ENCODE measurements at regions not wholly inside any gene's neighbourhood (a gene's known extent, or its start where the extent isn't known, plus 50 kb on each side); places are given as distances from the start of the nearest gene placed in this dataset.

DNA sequence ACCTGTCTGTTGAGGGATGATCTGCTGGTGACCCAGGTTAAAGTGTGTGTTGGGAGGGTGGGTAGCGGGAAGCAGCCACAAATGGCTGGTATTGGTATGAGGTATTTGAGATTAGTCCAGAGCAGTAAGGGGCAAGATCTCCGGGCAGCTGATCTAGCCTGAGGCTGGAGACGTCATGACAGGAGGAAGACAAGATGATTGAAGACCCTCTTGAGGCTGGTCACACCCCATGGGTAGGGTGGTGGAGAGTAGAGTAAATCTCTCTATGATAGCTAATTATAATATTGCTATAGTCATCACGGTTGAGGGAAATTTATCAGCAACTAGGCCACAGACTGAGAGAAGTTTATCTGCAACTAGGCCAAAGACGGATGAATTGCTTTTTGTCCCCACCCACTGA, 128.5 kb downstream of the CDCA7 start:
- Histone ChIP-seq H3K27me3 (ENCODE audit: control insufficient read depth, low read length) (peaks cover 5% of the 10 kb centered on the region; the same call in 1 of the 2 replicates), H3K9me3 (ENCODE audit: control insufficient read depth, insufficient read depth, low read length) (no peaks in the 10 kb centered on the region), H3K4me3 (ENCODE audit: low read length) (no peak overlapping the region), H3K4me2 (ENCODE audit: low read length) (no peak overlapping the region), H3K4me1 (ENCODE audit: control insufficient read depth, low read length) (no peaks in the 10 kb centered on the region), H4K20me1 (ENCODE audit: control insufficient read depth, insufficient read depth, low read depth, low read length) (no peaks in the 10 kb centered on the region), H3F3A (ENCODE audit: control insufficient read depth, insufficient read depth) (no peaks in the 10 kb centered on the region), H3K9me2 (replicated peaks; ENCODE audit: control insufficient read depth, low read length) (no peaks in the 10 kb centered on the region), H3K36me3 (ENCODE audit: control insufficient read depth, low read length) (no peaks in the 10 kb centered on the region), H3K79me2 (ENCODE audit: control insufficient read depth, low read length) (no peaks in the 10 kb centered on the region), H3K27ac (ENCODE audit: low read depth, low read length) (no peak overlapping the region)
- TF ChIP-seq, protein P1, sequence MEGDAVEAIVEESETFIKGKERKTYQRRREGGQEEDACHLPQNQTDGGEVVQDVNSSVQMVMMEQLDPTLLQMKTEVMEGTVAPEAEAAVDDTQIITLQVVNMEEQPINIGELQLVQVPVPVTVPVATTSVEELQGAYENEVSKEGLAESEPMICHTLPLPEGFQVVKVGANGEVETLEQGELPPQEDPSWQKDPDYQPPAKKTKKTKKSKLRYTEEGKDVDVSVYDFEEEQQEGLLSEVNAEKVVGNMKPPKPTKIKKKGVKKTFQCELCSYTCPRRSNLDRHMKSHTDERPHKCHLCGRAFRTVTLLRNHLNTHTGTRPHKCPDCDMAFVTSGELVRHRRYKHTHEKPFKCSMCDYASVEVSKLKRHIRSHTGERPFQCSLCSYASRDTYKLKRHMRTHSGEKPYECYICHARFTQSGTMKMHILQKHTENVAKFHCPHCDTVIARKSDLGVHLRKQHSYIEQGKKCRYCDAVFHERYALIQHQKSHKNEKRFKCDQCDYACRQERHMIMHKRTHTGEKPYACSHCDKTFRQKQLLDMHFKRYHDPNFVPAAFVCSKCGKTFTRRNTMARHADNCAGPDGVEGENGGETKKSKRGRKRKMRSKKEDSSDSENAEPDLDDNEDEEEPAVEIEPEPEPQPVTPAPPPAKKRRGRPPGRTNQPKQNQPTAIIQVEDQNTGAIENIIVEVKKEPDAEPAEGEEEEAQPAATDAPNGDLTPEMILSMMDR (IDR thresholded peaks at IDR 0.05; ENCODE audit: low read depth, low read length, poor library complexity, severe bottlenecking): no peak
- no peak for TF ChIP-seq EZH2phosphoT487 (IDR thresholded peaks at IDR 0.05; ENCODE audit: borderline replicate concordance, low read length)

DNA sequence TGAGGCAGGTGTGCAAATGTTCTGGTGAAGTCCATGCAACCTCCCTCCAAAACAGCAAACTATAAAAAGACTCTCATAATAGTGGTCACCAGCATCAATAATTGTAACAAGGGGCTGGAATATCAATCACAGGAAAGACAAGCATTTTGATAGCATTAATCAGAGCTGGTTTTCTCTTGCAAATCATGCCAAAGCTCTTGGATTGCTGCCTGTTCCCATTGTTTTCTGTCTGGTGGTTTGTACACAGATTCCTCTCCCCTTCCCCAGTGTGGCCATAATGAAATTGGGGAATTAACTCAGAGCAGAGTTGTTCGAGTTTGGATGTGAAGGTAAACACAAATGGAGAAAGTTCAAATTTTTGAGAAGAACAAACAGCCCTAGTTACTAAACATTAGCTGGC, 134.2 kb downstream of the CDCA7 start:
- Histone ChIP-seq H3K79me2 (ENCODE audit: control insufficient read depth, low read length) (no peaks in the 10 kb centered on the region), H3K9me3 (ENCODE audit: control insufficient read depth, insufficient read depth, low read length) (no peaks in the 10 kb centered on the region), H3F3A (ENCODE audit: control insufficient read depth, insufficient read depth) (no peaks in the 10 kb centered on the region), H4K20me1 (ENCODE audit: control insufficient read depth, insufficient read depth, low read depth, low read length) (no peaks in the 10 kb centered on the region), H3K4me1 (ENCODE audit: control insufficient read depth, low read length) (no peaks in the 10 kb centered on the region), H3K27me3 (ENCODE audit: control insufficient read depth, low read length) (no peaks in the 10 kb centered on the region; the same call in 1 of the 2 replicates), H3K9me2 (replicated peaks; ENCODE audit: control insufficient read depth, low read length) (no peaks in the 10 kb centered on the region), H3K4me3 (ENCODE audit: low read length) (no peak overlapping the region), H3K36me3 (ENCODE audit: control insufficient read depth, low read length) (no peaks in the 10 kb centered on the region), H3K27ac (ENCODE audit: low read depth, low read length) (no peak overlapping the region), H3K4me2 (ENCODE audit: low read length) (no peak overlapping the region)
- no peak for TF ChIP-seq EZH2phosphoT487 (IDR thresholded peaks at IDR 0.05; ENCODE audit: borderline replicate concordance, low read length)
- TF ChIP-seq, protein P1 (IDR thresholded peaks at IDR 0.05; ENCODE audit: low read depth, low read length, poor library complexity, severe bottlenecking): no peak

DNA sequence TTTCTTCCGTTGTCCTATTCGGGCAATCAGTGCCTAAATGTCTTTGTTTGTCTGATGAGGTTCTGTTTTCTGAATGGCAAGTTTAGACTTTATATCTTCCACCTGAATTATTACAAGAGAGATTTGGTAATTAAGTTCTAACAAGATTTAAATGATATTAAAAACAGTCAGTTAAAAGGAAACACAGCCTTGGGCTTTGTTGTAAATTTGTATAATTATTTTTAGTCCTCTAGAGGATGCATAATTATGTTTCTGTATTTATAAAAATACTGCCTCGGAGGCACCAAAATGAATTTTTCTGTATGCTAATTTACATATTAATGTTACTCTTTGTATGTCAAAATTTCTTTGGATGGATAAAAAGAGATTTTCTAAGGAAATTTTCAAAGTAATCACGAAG, 136.7 kb downstream of the CDCA7 start:
- Histone ChIP-seq H4K20me1 (ENCODE audit: control insufficient read depth, insufficient read depth, low read depth, low read length) (no peaks in the 10 kb centered on the region), H3F3A (ENCODE audit: control insufficient read depth, insufficient read depth) (no peaks in the 10 kb centered on the region), H3K79me2 (ENCODE audit: control insufficient read depth, low read length) (no peaks in the 10 kb centered on the region), H3K4me1 (ENCODE audit: control insufficient read depth, low read length) (no peaks in the 10 kb centered on the region), H3K9me2 (replicated peaks; ENCODE audit: control insufficient read depth, low read length) (no peaks in the 10 kb centered on the region), H3K4me3 (ENCODE audit: low read length) (no peak overlapping the region), H3K27me3 (ENCODE audit: control insufficient read depth, low read length) (no peaks in the 10 kb centered on the region; the same call in 1 of the 2 replicates), H3K9me3 (ENCODE audit: control insufficient read depth, insufficient read depth, low read length) (no peaks in the 10 kb centered on the region), H3K27ac (ENCODE audit: low read depth, low read length) (no peak overlapping the region), H3K36me3 (ENCODE audit: control insufficient read depth, low read length) (no peaks in the 10 kb centered on the region), H3K4me2 (ENCODE audit: low read length) (no peak overlapping the region)
- TF ChIP-seq EZH2phosphoT487 (IDR thresholded peaks at IDR 0.05; ENCODE audit: borderline replicate concordance, low read length): no peak
- TF ChIP-seq, protein P1 (IDR thresholded peaks at IDR 0.05; ENCODE audit: low read depth, low read length, poor library complexity, severe bottlenecking): no peak
